Natural killer cell (primary cell): ENCODE measurements at regions not wholly inside any gene's neighbourhood (a gene's known extent, or its start where the extent isn't known, plus 50 kb on each side); places are given as distances from the start of the nearest gene placed in this dataset.

Source experiments
- ATAC-seq, 3 donors: fragments of 150-1000 bp in 2 of 3; fragments of 200-7000 bp in 1 of 3; cut with Tn5 transposase; 1 replicate in 1 of 3; 2 replicates in 2 of 3; pipeline ENCODE4 v1.10.0; 2021; ENCODE audit warnings: mild to moderate bottlenecking in 2 of 3, moderate library complexity in 2 of 3
- DNase-seq, 2 donors: peaks; one replicate each; pipeline versions ENCODE4 v3.0.0 to v3.0.0-alpha.2; 2013 to 2021; ENCODE audit warnings: mixed read lengths in 1 of 2
- H3K27ac ChIP-seq: one replicate; pipeline ENCODE4 v1.5.1; 2013; ENCODE audit warnings: mild to moderate bottlenecking, low read length
- H3K27me3 ChIP-seq: one replicate; pipeline ENCODE4 v1.6.1; 2013; ENCODE audit warnings: low read length; ENCODE audit not compliant: control insufficient read depth, insufficient read depth
- H3K36me3 ChIP-seq: one replicate; pipeline ENCODE4 v1.6.1; 2013; ENCODE audit warnings: low read length; ENCODE audit not compliant: control insufficient read depth, insufficient read depth
- H3K4me1 ChIP-seq: one replicate; pipeline ENCODE4 v1.6.1; 2013; ENCODE audit warnings: low read length; ENCODE audit not compliant: control insufficient read depth, insufficient read depth
- H3K4me3 ChIP-seq: one replicate; pipeline ENCODE4 v1.5.1; 2013; ENCODE audit warnings: low read length
- H3K9me3 ChIP-seq: one replicate; pipeline ENCODE4 v1.6.1; 2013; ENCODE audit warnings: low read length; ENCODE audit not compliant: control insufficient read depth, insufficient read depth
- H3K27ac Mint-ChIP-seq, 2 donors: one replicate each; pipeline ENCODE4 v1.8.0; 2022; ENCODE audit warnings: mild to moderate bottlenecking in 2 of 2, mixed read lengths in 2 of 2, moderate library complexity in 1 of 2
- H3K27me3 Mint-ChIP-seq, 2 donors: one replicate each; pipeline ENCODE4 v1.8.0; 2022; ENCODE audit warnings: low read depth in 2 of 2, mixed read lengths in 2 of 2
- H3K36me3 Mint-ChIP-seq: one replicate; pipeline ENCODE4 v1.8.0; 2022; ENCODE audit warnings: mixed read lengths
- H3K4me1 Mint-ChIP-seq, 2 donors: one replicate each; pipeline ENCODE4 v1.8.0; 2022; ENCODE audit warnings: mixed read lengths in 2 of 2
- H3K4me3 Mint-ChIP-seq: one replicate; pipeline ENCODE4 v1.8.0; 2022; ENCODE audit warnings: mild to moderate bottlenecking, moderate library complexity, mixed read lengths
- H3K9me3 Mint-ChIP-seq, 2 donors: one replicate each; pipeline ENCODE4 v1.8.0; 2022; ENCODE audit warnings: mixed read lengths in 2 of 2
- WGBS: methylation state at CpG from one replicate; pipeline ENCODE4 v1.1.7; 2013; ENCODE audit warnings: missing lambda C conversion rate; ENCODE audit not compliant: insufficient coverage; 5-methylcytosine and 5-hydroxymethylcytosine counted together
- intact Hi-C: fragments of 100-400 bp; cut with micrococcal nuclease; formaldehyde crosslinking; loops from one replicate; pipeline ENCODE4 v1.14.2; 2022
- TF ChIP-seq, protein P1 (sequence below): fragments of 200-600 bp; IDR thresholded peaks from one replicate; pipeline ENCODE4 v1.8.0; 2022; ENCODE audit warnings: antibody characterized with exemption

DNA sequence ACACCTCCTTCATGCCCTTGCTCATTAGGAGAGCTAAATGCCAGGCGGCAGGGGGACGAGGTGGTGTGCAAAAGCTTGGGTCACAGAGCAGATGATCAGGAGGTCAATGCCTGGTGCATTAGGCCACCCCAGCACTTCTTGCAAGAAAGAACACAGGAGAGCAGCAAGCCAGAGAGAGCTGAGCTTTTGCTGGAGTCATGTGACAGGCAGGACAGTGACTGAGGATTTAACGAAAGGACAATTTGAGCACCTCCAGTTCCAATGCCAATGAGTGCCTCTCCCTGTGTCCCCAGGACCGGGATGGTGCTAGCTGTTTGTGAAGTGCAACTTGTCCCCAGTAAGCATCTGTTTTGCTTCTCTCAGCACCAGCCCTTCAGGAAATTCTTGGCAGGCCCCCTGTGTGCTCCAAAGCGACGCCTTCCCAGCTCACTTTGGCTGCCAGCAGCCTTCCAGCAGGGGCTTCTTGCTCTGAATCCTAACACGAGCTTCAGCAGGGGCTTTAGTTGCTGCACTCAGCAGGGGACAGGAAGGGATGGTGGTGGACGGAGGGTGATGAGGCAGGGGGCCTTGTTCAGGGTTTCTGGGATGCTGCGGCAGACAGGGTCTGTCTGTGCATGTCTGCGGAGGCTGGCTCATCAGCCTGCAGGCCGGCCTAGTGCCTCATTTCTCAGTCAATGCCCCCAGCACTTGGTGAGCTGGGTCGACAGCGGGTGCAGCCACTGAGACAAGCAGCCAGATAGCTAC, 368.1 kb downstream of the RPS24 start:
- TF ChIP-seq, protein P1, sequence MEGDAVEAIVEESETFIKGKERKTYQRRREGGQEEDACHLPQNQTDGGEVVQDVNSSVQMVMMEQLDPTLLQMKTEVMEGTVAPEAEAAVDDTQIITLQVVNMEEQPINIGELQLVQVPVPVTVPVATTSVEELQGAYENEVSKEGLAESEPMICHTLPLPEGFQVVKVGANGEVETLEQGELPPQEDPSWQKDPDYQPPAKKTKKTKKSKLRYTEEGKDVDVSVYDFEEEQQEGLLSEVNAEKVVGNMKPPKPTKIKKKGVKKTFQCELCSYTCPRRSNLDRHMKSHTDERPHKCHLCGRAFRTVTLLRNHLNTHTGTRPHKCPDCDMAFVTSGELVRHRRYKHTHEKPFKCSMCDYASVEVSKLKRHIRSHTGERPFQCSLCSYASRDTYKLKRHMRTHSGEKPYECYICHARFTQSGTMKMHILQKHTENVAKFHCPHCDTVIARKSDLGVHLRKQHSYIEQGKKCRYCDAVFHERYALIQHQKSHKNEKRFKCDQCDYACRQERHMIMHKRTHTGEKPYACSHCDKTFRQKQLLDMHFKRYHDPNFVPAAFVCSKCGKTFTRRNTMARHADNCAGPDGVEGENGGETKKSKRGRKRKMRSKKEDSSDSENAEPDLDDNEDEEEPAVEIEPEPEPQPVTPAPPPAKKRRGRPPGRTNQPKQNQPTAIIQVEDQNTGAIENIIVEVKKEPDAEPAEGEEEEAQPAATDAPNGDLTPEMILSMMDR = no peak
- H3K27me3 ChIP-seq = peaks cover 3% of the 10 kb centered on the region
- peaks cover 7% of the 10 kb centered on the region in 2 donors for H3K4me1 Mint-ChIP-seq
- no peak overlapping the region for H3K4me3 Mint-ChIP-seq
- H3K36me3 Mint-ChIP-seq = no peaks in the 10 kb centered on the region
- H3K27me3 Mint-ChIP-seq = peaks cover 0 to 18% of the 10 kb centered on the region in 2 donors
- no peak overlapping the region for H3K27ac ChIP-seq
- 90% methylated on average over 13 of the region's 13 CpGs for WGBS
- ATAC-seq (no peak), DNase-seq (no peak)
- H3K9me3 Mint-ChIP-seq = no peaks in the 10 kb centered on the region
- H3K4me1 ChIP-seq = peaks cover 4% of the 10 kb centered on the region
- no peaks in the 10 kb centered on the region for H3K9me3 ChIP-seq
- no peak overlapping the region for H3K4me3 ChIP-seq
- no peak overlapping the region for H3K27ac Mint-ChIP-seq
- no peaks in the 10 kb centered on the region for H3K36me3 ChIP-seq
- intact Hi-C loops = no loop called here

DNA sequence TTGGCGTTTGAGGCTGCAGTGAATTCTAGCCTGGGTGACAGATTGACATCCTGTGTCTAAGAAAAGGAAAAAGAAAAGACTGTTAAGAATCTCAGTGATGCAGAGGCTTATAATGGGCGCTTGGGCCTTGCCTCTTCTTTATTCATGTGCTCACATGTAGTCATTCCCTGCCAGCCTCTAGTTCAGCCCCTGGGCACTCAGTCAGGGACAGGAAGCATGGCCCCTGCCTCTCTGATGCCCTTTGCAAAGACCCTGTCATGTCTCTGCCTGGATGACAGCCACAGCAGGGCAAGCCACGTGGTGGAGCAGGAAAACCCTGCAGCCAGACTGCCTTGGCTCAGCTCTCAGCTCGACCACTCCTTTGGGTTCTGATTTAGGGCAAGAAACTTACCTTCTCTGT, 368.9 kb downstream of the RPS24 start:
- Mint-ChIP-seq H3K9me3 (no peaks in the 10 kb centered on the region), H3K4me3 (no peak overlapping the region), H3K27ac (no peak overlapping the region), H3K27me3 (peaks cover 0 to 17% of the 10 kb centered on the region in 2 donors), H3K36me3 (no peaks in the 10 kb centered on the region), H3K4me1 (peaks cover 9 to 11% of the 10 kb centered on the region in 2 donors)
- no peak for ATAC-seq
- WGBS = 51% methylated on average over 4 of the region's 4 CpGs
- intact Hi-C loops = no loop called here
- H3K36me3 ChIP-seq = no peaks in the 10 kb centered on the region
- no peaks in the 10 kb centered on the region for H3K9me3 ChIP-seq
- TF ChIP-seq, protein P1 = no peak
- H3K4me1 ChIP-seq = peaks cover 10% of the 10 kb centered on the region
- H3K27ac ChIP-seq = no peak overlapping the region
- no peak overlapping the region for H3K4me3 ChIP-seq
- H3K27me3 ChIP-seq = peaks cover 3% of the 10 kb centered on the region
- DNase-seq = no peak

DNA sequence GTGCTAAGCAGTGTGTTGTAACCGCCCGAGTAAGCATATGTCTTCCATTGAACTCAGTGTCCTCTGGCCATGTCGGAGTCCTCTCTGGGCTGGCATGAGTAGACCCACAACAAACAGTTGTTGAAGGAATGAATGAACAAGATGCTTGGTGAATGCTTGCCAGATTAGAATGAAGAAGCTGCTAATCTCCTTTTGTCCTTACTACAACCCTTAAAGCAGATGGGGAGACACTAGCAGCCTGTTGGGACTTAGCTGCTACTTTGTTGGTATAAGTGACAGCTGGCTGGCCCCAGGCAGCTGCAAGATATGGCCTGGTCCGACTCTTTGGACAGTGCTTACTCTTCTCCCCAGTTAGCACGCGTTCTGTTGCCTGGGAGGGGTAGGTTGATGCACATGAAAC, 370.1 kb downstream of the RPS24 start:
- WGBS = 81% methylated on average over 4 of the region's 6 CpGs
- no peak overlapping the region for H3K27ac Mint-ChIP-seq
- TF ChIP-seq, protein P1 = no peak
- H3K4me3 Mint-ChIP-seq = no peak overlapping the region
- Histone ChIP-seq H3K36me3 (no peaks in the 10 kb centered on the region), H3K4me1 (peaks cover 10% of the 10 kb centered on the region), H3K4me3 (no peak overlapping the region), H3K27me3 (peaks cover 3% of the 10 kb centered on the region), H3K9me3 (no peaks in the 10 kb centered on the region), H3K27ac (no peak overlapping the region)
- H3K4me1 Mint-ChIP-seq = peaks cover 9 to 11% of the 10 kb centered on the region in 2 donors
- DNase-seq (no peak), ATAC-seq (no peak)
- intact Hi-C loops = no loop called here
- H3K9me3 Mint-ChIP-seq = no peaks in the 10 kb centered on the region
- no peaks in the 10 kb centered on the region for H3K36me3 Mint-ChIP-seq
- H3K27me3 Mint-ChIP-seq = peaks cover 0 to 17% of the 10 kb centered on the region in 2 donors

DNA sequence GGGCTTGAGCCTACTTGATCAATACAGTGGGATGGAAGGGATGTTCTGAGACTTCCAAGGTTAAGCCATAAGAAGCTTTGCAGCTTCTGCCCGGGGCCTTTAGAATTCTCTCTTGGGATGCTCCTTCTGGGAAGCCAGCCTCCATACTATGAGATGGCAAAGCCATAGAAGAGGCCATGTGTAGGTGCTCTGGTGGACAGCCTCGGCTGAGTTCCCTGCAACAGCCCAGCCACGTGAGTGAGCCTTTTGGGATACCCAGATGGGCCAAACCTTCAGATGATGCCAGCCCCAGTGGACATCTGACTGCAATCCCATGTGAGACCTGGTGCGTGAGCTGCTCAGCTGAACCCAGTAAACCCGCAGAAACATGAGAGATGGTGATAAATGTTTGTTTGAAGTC, 370.6 kb downstream of the RPS24 start:
- Histone ChIP-seq H3K27me3 (peaks cover 3% of the 10 kb centered on the region), H3K4me1 (peaks cover 10% of the 10 kb centered on the region), H3K9me3 (no peaks in the 10 kb centered on the region), H3K27ac (no peak overlapping the region), H3K4me3 (no peak overlapping the region), H3K36me3 (no peaks in the 10 kb centered on the region)
- ATAC-seq (no peak), DNase-seq (no peak)
- Mint-ChIP-seq H3K4me1 (peaks cover 9 to 11% of the 10 kb centered on the region in 2 donors), H3K27ac (no peak overlapping the region), H3K36me3 (no peaks in the 10 kb centered on the region), H3K27me3 (peaks cover 0 to 17% of the 10 kb centered on the region in 2 donors), H3K9me3 (no peaks in the 10 kb centered on the region), H3K4me3 (no peak overlapping the region)
- WGBS = 87% methylated on average over 5 of the region's 5 CpGs
- intact Hi-C loops = no loop called here
- TF ChIP-seq, protein P1 = no peak
